ENCODE measurements at regions not wholly inside any gene's neighbourhood (a gene's known extent, or its start where the extent isn't known, plus 50 kb on each side); places are given as distances from the start of the nearest gene placed in this dataset.

DNA sequence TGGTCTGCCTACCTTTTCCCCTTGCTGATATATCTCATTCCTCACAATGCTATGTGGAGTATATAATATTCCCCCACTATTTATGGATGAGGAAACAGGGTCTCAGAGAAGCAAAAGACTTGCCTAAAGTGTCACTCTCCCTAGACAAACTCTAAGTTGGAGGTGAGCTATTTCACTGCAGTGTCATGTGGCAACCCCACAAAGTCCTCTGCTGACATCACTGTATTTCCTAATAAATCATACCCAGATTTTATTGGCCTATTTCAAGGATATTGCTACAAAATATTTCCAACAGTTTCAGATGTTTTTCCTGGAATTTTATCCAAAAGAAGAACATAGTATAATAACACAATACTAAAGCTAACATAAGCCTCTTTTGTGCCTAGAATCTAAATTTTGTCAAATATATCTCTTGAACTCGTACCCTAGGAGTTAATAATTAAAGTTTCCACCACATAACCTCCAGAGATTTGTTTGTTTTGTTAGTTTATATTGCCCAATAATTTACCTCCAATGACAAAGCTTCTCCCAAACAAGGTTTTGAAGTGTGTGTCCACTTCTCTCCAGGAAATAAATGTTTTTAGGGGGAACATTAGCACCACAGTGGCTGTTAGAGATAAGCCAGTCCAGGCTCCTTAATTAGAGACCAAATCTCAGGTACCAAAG lies 215.1 kb downstream of the ASCL1 start:
- ChIA-PET CTCF (ENCODE audit: low intra/inter-chr PET ratio) (no interaction called here), POLR2A (no interaction called here)
- Histone ChIP-seq H3K9me1 (ENCODE audit: control insufficient read depth, insufficient read depth, low read length) (no peaks in the 10 kb centered on the region), H2AFZ (ENCODE audit: low read depth, low read length) (no peak overlapping the region), H3K4me1 (replicated peaks in 1 of 2; ENCODE audit: control insufficient read depth in 2 of 2, insufficient read depth in 2 of 2, low read length in 2 of 2) (no peaks in the 10 kb centered on the region), H3K27ac (ENCODE audit: extremely low read depth, low read depth, low read length) (no peak overlapping the region), H3K27me3 (ENCODE audit: control insufficient read depth in 2 of 2, insufficient read depth in 2 of 2, low read length in 2 of 2) (no peaks in the 10 kb centered on the region), H3K79me2 (ENCODE audit: control insufficient read depth, insufficient read depth, low read length) (no peaks in the 10 kb centered on the region), H4K20me1 (replicated peaks; ENCODE audit: control insufficient read depth, insufficient read depth, low read length) (no peaks in the 10 kb centered on the region), H3K36me3 (ENCODE audit: control insufficient read depth, insufficient read depth, low read length) (no peaks in the 10 kb centered on the region), H3K9ac (ENCODE audit: insufficient read depth in 1 of 2, low read depth in 2 of 2, low read length in 2 of 2) (no peak overlapping the region), H3K9me3 (replicated peaks; ENCODE audit: control insufficient read depth, insufficient read depth, low read depth, low read length) (no peaks in the 10 kb centered on the region), H3K4me3 (no peak overlapping the region), H3K4me2 (ENCODE audit: insufficient read depth, low read length) (no peak overlapping the region)
- intact Hi-C loops (cut with micrococcal nuclease) (no loop called here), in situ Hi-C loops (cut with MboI) (no loop called here)
- FAIRE-seq (no peak), DNase-seq (ENCODE audit: extremely low read depth in 1 of 4, low spot score in 3 of 4) (no peak), ATAC-seq (no peak)
- 0% methylated on average over 1 of the region's 1 CpG for WGBS (ENCODE audit: insufficient coverage, low coverage, missing lambda C conversion rate)
- no TSS peak for BruUV-seq (replicated peaks)
- TF ChIP-seq ZMIZ1 (IDR thresholded peaks at IDR 0.05; ENCODE audit: low read depth in 2 of 2, low read length in 2 of 2): no peak
- TF ChIP-seq NR4A1 (CRISPR knock-in tag; IDR thresholded peaks at IDR 0.05): no peak
- TF ChIP-seq NR4A1 (tag; IDR thresholded peaks at IDR 0.05): no peak
- TF ChIP-seq MYC (IDR thresholded peaks at IDR 0.05; ENCODE audit: low read depth, low read length): no peak
- no peak for TF ChIP-seq MYC (CRISPR knock-in tag; IDR thresholded peaks at IDR 0.05; ENCODE audit: borderline replicate concordance, low read depth)
- no peak for TF ChIP-seq PTBP1 (IDR thresholded peaks at IDR 0.05; ENCODE audit: low read depth, low read length)
